CD4-positive, CD25-positive, alpha-beta regulatory T cell (primary cell): ENCODE measurements at regions not wholly inside any gene's neighbourhood (a gene's known extent, or its start where the extent isn't known, plus 50 kb on each side); places are given as distances from the start of the nearest gene placed in this dataset.

ENCODE experiments used
- ATAC-seq, 2 donors: fragments of 150-1000 bp; cut with Tn5 transposase; one replicate each; pipeline ENCODE4 v1.10.0; 2021; ENCODE audit warnings: low read depth in 2 of 2, moderate number of reproducible peaks in 2 of 2, moderate library complexity in 1 of 2
- DNase-seq, 3 donors: peaks; one replicate each; pipeline versions ENCODE4 v3.0.0 to v3.0.0-alpha.2; 2012 to 2022; ENCODE audit warnings: mixed read lengths in 1 of 3
- H3K27ac ChIP-seq: one replicate; pipeline ENCODE4 v1.7.0; 2013; ENCODE audit warnings: mild to moderate bottlenecking, low read length; ENCODE audit not compliant: insufficient read depth, poor library complexity, severe bottlenecking
- H3K27me3 ChIP-seq: one replicate; pipeline ENCODE4 v1.7.0; 2013; ENCODE audit warnings: low read length; ENCODE audit not compliant: control insufficient read depth, insufficient read depth
- H3K36me3 ChIP-seq: one replicate; pipeline ENCODE4 v1.7.0; 2013; ENCODE audit warnings: mild to moderate bottlenecking, low read length, moderate library complexity; ENCODE audit not compliant: control insufficient read depth, insufficient read depth
- H3K4me1 ChIP-seq: 2 replicates; pipeline ENCODE4 v1.7.0; 2013; ENCODE audit warnings: mild to moderate bottlenecking, low read length; ENCODE audit not compliant: insufficient read depth, control insufficient read depth, poor library complexity, severe bottlenecking
- H3K4me3 ChIP-seq: one replicate; pipeline ENCODE4 v1.7.0; 2013; ENCODE audit warnings: low read depth, mild to moderate bottlenecking, low read length, moderate library complexity
- H3K9me3 ChIP-seq, 2 experiments: 1 replicate in 1 of 2; 2 replicates in 1 of 2; pipeline ENCODE4 v1.7.0; 2013; ENCODE audit warnings: low read length in 2 of 2, mild to moderate bottlenecking in 1 of 2, moderate library complexity in 1 of 2; ENCODE audit not compliant: control insufficient read depth in 2 of 2
- H3K27ac Mint-ChIP-seq, 3 donors: one replicate each; pipeline ENCODE4 v1.8.0; 2020 to 2022; ENCODE audit warnings: mild to moderate bottlenecking in 3 of 3, mixed read lengths in 3 of 3, moderate library complexity in 2 of 3
- H3K27me3 Mint-ChIP-seq: one replicate; pipeline ENCODE4 v1.8.0; 2022; ENCODE audit warnings: mild to moderate bottlenecking, mixed read lengths
- H3K36me3 Mint-ChIP-seq: one replicate; pipeline ENCODE4 v1.8.0; 2020; ENCODE audit warnings: mixed read lengths
- H3K4me1 Mint-ChIP-seq, 4 donors: one replicate each; pipeline ENCODE4 v1.8.0; 2020 to 2022; ENCODE audit warnings: mixed read lengths in 4 of 4, mild to moderate bottlenecking in 1 of 4
- H3K4me3 Mint-ChIP-seq, 4 donors: one replicate each; pipeline ENCODE4 v1.8.0; 2020 to 2022; ENCODE audit warnings: mild to moderate bottlenecking in 4 of 4, mixed read lengths in 4 of 4, moderate library complexity in 3 of 4
- H3K9me3 Mint-ChIP-seq, 7 donors: one replicate each; pipeline ENCODE4 v1.8.0; 2020 to 2022; ENCODE audit warnings: mixed read lengths in 7 of 7, mild to moderate bottlenecking in 3 of 7, moderate library complexity in 2 of 7

DNA sequence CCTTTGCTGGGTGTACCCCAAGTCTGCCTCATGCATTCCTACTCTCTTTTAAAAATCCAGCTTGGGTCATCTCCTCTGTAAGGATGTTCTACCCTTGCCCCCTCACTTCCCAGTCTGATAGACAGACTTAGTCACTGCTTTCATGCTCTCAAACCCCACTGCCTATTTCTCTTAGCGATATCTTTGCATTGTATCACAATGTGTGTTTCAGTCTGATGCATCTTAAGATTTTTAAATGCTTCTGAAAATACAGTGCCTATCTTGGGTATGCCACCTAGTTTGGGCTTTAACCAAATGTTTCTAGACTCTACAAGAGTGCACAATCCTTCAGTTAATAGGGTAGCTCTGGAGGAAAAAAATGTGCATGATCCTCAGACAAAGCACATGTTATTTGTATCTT lies 97.8 kb downstream of the SNX18 start:
- DNase-seq (no peak), ATAC-seq (no peak)
- no peaks in the 10 kb centered on the region for H3K27me3 ChIP-seq
- H3K4me1 Mint-ChIP-seq = peaks cover 14 to 30% (median 17%) of the 10 kb centered on the region in 4 donors
- peaks cover 12% of the 10 kb centered on the region for H3K27me3 Mint-ChIP-seq
- H3K36me3 ChIP-seq = no peaks in the 10 kb centered on the region
- H3K27ac ChIP-seq = no peak overlapping the region
- H3K4me3 ChIP-seq = no peak overlapping the region
- H3K4me1 ChIP-seq = peaks cover 12% of the 10 kb centered on the region
- no peaks in the 10 kb centered on the region for H3K36me3 Mint-ChIP-seq
- peaks cover 0 to 2% (median 0%) of the 10 kb centered on the region in 7 donors for H3K9me3 Mint-ChIP-seq
- no peak overlapping the region for H3K4me3 Mint-ChIP-seq
- no peaks in the 10 kb centered on the region for H3K9me3 ChIP-seq
- H3K27ac Mint-ChIP-seq = peak overlapping the region in 2 of 3 donors; percentile 9 to 37

DNA sequence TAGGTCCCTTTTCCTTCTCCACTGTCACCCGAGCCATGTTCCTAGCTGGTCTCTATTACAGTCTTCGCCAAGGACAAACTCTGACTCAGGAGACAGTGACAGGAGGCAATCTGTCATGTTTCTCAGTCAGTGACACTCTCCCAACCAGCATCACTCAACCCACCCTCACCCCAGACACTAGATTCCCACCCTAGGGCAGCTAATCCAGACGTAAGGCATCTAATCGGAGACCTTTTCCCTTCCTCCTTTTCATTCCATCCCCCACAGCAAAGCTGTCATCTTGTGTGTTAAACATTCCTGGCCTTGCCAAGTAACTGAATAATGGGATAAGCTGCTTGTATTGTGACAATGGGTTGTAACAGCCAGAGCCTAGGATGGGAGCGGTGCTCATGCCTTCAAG lies 95.2 kb downstream of the SNX18 start:
- peak overlapping the region; percentile 7 to 87 (median 72) for H3K27ac Mint-ChIP-seq
- peaks cover 23% of the 10 kb centered on the region for H3K4me1 ChIP-seq
- no peaks in the 10 kb centered on the region for H3K27me3 Mint-ChIP-seq
- no peak overlapping the region for H3K27ac ChIP-seq
- DNase-seq (no peak), ATAC-seq (no peak)
- H3K36me3 Mint-ChIP-seq = no peaks in the 10 kb centered on the region
- peaks cover 0 to 7% (median 2%) of the 10 kb centered on the region in 7 donors for H3K9me3 Mint-ChIP-seq
- H3K4me1 Mint-ChIP-seq = peaks cover 20 to 43% (median 26%) of the 10 kb centered on the region in 4 donors
- no peaks in the 10 kb centered on the region for H3K9me3 ChIP-seq
- no peak overlapping the region for H3K4me3 ChIP-seq
- H3K4me3 Mint-ChIP-seq = peak overlapping the region in 1 of 4 donors; percentile 22
- no peaks in the 10 kb centered on the region for H3K36me3 ChIP-seq
- H3K27me3 ChIP-seq = no peaks in the 10 kb centered on the region

DNA sequence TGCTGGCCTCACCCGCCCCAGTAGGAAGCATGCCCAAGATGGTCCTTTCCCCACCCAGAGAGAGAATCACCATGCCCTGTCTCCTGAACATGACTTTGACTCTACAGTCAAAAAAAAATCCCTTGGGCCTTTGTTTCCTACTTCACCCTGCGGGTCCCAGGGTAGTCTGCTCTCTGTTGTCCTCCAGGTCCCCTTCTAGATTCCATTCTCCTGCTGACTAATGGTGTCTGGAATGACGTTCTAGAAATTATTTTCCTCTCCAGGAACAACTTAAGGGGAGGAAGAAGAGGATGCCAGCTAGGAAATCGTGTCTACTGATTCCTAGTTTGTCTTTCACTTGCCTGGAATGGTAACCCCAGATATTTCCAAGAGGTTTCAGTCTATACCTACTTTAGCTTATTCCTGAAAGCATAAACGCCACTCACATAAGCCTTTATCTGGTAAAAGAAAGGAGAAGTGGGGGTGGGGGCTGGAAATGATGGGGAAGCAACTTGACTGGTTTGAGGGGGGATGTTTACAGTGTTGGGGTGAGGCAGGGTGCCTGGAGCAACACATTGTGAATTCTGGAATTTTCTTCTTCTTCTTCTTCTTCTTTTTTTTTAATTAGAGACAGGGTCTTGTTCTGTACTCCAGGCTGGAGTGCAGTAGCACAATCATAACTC lies 93.9 kb downstream of the SNX18 start:
- Histone ChIP-seq H3K27me3 (no peaks in the 10 kb centered on the region), H3K4me3 (no peak overlapping the region), H3K36me3 (no peaks in the 10 kb centered on the region), H3K27ac (no peak overlapping the region), H3K9me3 (no peaks in the 10 kb centered on the region), H3K4me1 (peaks cover 23% of the 10 kb centered on the region)
- Mint-ChIP-seq H3K27ac (peak overlapping the region; percentile 76 to 87 (median 77)), H3K36me3 (no peaks in the 10 kb centered on the region), H3K9me3 (peaks cover 0 to 7% (median 2%) of the 10 kb centered on the region in 7 donors), H3K4me1 (peaks cover 20 to 37% (median 22%) of the 10 kb centered on the region in 4 donors), H3K27me3 (peaks cover 4% of the 10 kb centered on the region), H3K4me3 (peak overlapping the region in 2 of 4 donors; percentile 38 to 69)
- DNase-seq (no peak), ATAC-seq (no peak)

DNA sequence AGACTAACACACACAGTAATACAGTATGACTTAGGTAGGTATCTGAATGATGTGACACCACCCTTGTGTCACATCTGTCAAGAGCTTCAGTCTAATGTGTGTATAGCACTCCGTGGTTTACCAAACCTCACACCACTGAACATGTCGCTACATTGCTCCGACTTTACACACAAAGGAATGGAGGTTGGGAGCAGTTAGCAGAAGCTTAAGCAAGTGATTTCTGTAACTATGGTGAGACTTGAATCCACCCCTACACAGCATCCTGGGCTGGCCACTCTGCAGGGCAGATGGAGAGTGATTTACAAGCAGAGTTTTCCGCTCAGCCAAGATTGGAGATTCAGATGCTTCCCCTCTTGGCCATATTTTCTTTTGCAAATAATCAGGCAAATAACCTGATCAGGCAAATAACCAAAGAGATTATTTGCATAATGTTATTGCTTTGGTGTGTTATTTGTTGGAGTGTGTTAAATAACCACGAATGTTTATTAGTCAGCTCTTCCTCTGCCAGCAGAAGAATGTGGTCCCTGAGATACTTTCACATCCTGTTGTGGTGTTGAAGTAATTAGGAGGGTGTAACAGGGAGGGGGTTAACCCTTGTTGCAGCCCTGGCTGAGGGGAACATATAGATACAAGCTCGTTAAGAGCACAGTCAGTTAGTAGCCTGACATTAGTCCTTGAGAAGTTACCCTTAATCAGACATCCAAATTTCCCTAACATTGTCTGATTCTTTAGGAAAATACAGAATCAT lies 92.8 kb downstream of the SNX18 start:
- peak; percentile 83 to 84 for ATAC-seq
- H3K4me1 ChIP-seq = peaks cover 23% of the 10 kb centered on the region
- H3K36me3 Mint-ChIP-seq = no peaks in the 10 kb centered on the region

DNA sequence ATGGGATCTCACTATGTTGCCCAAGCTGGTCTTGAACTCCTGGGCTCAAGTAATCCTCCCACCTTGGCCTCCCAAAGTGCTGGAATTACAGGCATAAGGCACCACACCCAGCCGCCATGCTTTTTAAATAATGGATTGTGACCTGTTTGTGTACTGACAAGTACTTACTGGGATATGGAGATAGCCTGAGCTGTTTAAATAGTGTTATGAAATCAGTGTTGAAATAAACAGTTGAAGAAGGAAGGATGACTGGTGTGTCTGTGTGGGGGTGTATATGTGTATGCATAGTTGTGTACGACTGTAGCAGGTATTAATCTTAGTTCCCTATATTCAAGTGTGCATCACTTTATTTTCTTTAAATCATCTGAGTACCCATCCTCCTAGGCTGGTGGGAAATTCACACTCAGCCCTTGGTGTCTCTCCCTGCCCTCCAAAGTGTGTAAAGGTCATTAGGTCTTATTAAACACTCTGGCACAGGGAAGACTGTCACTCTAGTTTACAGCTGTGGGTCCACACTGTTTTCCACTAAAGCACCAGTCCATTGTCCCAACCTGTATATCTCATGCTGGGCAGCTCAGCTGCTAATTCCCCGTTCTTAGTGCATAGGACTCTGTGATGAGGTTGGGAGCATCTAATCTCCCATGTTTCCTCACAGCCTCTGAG lies 91.0 kb downstream of the SNX18 start:
- H3K27me3 Mint-ChIP-seq = peaks cover 14% of the 10 kb centered on the region
- peak overlapping the region in 1 of 4 donors; percentile 49 for H3K4me3 Mint-ChIP-seq
- Histone ChIP-seq H3K27ac (no peak overlapping the region), H3K4me3 (no peak overlapping the region), H3K4me1 (peaks cover 23% of the 10 kb centered on the region), H3K36me3 (no peaks in the 10 kb centered on the region), H3K9me3 (no peaks in the 10 kb centered on the region), H3K27me3 (peaks cover 4% of the 10 kb centered on the region)
- peaks cover 14 to 32% (median 19%) of the 10 kb centered on the region in 4 donors for H3K4me1 Mint-ChIP-seq
- no peak for ATAC-seq
- H3K27ac Mint-ChIP-seq = peak overlapping the region in 2 of 3 donors; percentile 11 to 29
- no peaks in the 10 kb centered on the region for H3K36me3 Mint-ChIP-seq
- H3K9me3 Mint-ChIP-seq = peaks cover 0 to 7% (median 0%) of the 10 kb centered on the region in 7 donors
- no peak for DNase-seq

More for the DNA sequence above, 92.8 kb downstream of the SNX18 start:
- peak overlapping the region; percentile 38 to 69 (median 66) for H3K4me3 Mint-ChIP-seq
- no peak overlapping the region for H3K27ac ChIP-seq
- H3K4me3 ChIP-seq = peak overlapping the region; percentile 72
- H3K9me3 Mint-ChIP-seq = peaks cover 0 to 7% (median 2%) of the 10 kb centered on the region in 7 donors
- H3K27me3 ChIP-seq = no peaks in the 10 kb centered on the region
- H3K27me3 Mint-ChIP-seq = peaks cover 6% of the 10 kb centered on the region
- no peaks in the 10 kb centered on the region for H3K9me3 ChIP-seq
- H3K36me3 ChIP-seq = no peaks in the 10 kb centered on the region
- DNase-seq = peak in 2 of 3 donors; percentile 61 to 81
- peak overlapping the region; percentile 76 to 87 (median 82) for H3K27ac Mint-ChIP-seq
- peaks cover 18 to 37% (median 19%) of the 10 kb centered on the region in 4 donors for H3K4me1 Mint-ChIP-seq

DNA sequence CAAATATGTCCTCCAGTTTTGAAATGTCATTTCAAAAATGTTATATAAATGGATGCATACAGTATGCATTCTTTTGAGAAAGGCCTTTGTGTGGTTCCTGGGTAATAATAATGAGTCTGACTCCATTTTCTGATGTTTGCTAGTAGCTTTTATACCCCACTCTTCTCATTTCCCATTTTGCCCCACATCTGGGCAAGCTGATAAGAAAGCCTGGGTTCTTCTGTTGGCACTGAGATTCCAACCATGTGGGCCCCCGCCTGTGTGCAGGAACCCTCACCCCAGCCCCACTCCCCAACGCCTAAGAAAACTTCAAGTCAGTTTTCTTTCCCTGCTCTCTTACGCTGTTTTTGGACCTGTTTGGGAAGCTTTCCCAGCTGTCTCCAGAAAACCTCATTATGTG lies 89.4 kb downstream of the SNX18 start:
- Mint-ChIP-seq H3K27me3 (peaks cover 20% of the 10 kb centered on the region), H3K9me3 (peaks cover 0 to 7% (median 0%) of the 10 kb centered on the region in 7 donors), H3K27ac (no peak overlapping the region), H3K4me1 (peaks cover 14 to 29% (median 19%) of the 10 kb centered on the region in 4 donors), H3K36me3 (no peaks in the 10 kb centered on the region), H3K4me3 (no peak overlapping the region)
- no peaks in the 10 kb centered on the region for H3K9me3 ChIP-seq
- H3K36me3 ChIP-seq = no peaks in the 10 kb centered on the region
- no peak overlapping the region for H3K27ac ChIP-seq
- ATAC-seq (no peak), DNase-seq (no peak)
- peaks cover 4% of the 10 kb centered on the region for H3K27me3 ChIP-seq
- peaks cover 23% of the 10 kb centered on the region for H3K4me1 ChIP-seq
- H3K4me3 ChIP-seq = no peak overlapping the region

DNA sequence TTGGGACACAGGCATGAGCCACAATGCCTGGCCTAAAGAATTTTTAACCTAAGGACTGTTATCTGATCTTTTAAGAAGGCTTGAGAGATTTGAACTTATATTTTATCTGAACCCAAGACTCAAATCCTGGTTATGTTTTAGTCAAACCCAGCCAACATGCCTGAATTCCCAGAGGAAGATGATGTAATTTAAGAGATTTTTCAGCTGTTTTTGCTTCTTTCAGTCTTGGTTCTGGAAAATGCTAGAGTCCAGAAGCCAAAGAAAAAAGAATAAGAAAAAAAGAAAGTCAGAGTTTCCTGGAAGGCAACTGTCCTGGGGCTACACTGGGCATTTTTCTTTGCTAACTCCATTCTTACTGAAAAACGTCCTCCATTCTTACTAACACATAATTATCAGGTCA lies 85.8 kb downstream of the SNX18 start:
- no peak overlapping the region for H3K4me3 Mint-ChIP-seq
- DNase-seq (no peak), ATAC-seq (no peak)
- H3K4me1 Mint-ChIP-seq = peaks cover 0 to under 1% (median 0%) of the 10 kb centered on the region in 4 donors
- H3K4me3 ChIP-seq = no peak overlapping the region
- H3K9me3 ChIP-seq = no peaks in the 10 kb centered on the region
- no peaks in the 10 kb centered on the region for H3K36me3 Mint-ChIP-seq
- H3K27me3 Mint-ChIP-seq = peaks cover 41% of the 10 kb centered on the region
- no peaks in the 10 kb centered on the region for H3K4me1 ChIP-seq
- H3K27me3 ChIP-seq = peaks cover 4% of the 10 kb centered on the region
- no peaks in the 10 kb centered on the region for H3K36me3 ChIP-seq
- H3K9me3 Mint-ChIP-seq = peaks cover 5 to 8% (median 5%) of the 10 kb centered on the region in 7 donors
- H3K27ac Mint-ChIP-seq = no peak overlapping the region
- no peak overlapping the region for H3K27ac ChIP-seq
